ENCODE measurements at regions not wholly inside any gene's neighbourhood (a gene's known extent, or its start where the extent isn't known, plus 50 kb on each side); places are given as distances from the start of the nearest gene placed in this dataset.
A peak's percentile ranks its signal among the peaks of the same experiment; 100 is the strongest.

DNA sequence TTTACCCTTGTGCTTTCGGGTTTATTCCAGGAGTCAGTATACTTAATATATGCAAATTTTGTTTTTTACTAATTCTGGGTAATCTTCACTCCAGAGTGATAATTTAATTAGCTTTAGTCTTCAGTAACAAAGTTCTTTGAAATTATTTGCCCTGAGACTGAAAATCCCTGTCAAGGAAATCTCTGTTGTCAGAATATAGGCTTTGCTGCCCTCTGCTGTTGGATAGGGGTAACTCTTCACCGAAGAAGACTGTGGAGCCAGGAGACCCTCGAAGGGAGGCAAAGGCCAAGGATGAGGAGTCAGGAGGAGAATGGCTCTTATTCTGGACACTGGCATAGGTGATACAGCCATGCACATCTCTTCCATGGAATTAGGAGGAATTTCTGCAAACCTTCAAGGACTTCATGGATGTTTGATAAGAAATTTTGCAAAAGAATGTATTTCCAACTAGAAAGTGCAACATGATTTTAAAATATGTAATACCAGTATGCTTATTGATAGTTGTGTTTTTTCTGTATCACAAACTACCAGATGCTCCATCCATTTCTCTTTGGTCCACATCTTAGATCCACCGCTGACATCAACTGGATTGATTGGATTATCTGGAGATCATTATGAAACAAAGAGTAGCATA is 182.3 kb downstream of the RDH14 start:
- peak; percentile 8 to 43 for DNase-seq

DNA sequence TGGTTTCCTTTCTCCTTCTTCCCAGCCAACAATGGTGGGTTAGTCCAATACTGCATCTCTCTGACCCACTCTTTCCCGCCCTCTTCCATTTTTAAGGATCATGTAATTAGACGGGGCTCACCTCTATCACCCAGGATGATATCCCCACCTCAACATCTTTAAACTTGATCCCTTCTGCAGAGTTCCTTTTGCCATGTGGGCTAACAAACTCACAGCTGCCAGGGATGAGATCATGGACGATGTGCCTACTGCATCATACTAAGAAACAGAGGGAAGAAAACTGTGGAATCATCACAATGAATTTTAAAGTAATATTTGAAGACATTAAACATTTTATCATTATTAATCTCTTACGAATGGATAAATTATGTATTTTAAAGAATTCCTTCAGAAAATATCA is 183.5 kb downstream of the RDH14 start:
- no peak for DNase-seq

DNA sequence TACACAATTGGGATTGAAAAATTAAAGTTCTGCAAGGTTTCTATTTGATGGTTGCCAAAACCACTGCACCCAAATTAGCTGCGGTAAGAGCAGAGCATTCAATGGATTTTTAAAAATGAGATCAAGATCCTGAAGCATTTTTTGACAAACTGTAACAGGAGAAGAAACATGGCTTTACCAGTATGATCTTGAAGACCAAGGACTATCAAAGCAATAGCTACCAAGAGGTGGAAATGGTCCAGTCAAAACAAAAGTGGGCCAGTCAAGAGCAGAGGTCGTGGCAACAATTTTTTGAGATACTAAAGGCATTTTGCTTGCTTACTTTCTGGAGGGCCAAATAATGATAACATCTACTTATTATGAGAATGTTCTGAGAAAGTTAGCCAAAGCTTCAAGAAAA is 186.8 kb downstream of the RDH14 start:
- no peak for DNase-seq

DNA sequence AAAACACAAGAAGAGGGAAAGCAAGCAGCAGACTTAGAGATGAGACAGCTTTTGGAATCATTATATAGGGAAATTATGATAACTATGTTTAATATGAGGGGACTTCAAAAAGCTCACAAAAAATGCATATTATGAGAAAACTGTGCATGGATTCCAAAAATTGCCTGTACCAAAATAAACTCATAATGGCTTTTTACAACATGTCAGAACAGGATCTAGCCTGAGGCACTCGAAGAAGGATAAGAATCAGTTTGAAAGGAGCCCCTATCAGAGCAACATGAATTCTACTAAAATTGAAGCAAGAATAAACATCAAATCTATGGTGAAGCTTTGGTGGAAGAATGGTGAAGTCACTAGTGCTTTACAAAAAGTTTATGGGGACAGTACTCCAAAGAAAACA is 187.4 kb downstream of the RDH14 start:
- no peak for DNase-seq

DNA sequence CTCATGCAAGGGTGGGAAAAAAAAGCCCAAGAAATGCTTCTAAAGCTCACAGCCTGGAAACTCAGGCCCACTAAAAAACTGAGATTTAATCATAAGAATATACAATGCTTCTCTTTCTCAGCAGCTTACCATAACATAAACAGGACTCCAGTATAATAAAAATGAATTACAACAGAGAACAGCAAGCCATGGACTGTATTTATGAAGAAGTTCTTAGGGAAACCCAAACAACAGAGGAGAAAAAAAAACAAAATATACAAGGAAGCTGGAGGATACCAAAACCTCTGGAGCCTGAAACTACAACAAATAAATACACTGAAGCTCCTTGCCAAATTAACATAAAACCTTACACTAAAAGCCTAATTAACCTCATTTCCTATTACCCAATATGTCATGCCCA is 187.8 kb downstream of the RDH14 start:
- no peak for DNase-seq

DNA sequence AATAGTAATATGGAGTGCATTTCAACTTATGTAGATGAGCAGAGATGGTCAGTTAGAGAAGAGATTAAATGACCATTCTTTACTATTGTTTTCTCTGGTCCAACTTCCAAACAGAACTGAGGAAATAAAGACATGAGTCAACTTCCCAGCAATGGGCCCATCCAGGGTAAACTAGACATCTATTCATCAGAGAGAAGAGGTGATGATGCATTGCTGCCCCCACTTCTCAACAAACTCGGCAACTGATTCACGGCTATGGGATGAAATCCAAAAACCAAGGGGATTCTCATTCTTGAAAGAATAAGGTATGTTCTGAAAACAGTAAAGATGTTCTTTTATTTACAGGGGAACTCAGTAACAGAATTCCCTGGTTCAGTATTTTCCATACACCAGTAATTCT is 190.7 kb downstream of the RDH14 start:
- no peak for DNase-seq

DNA sequence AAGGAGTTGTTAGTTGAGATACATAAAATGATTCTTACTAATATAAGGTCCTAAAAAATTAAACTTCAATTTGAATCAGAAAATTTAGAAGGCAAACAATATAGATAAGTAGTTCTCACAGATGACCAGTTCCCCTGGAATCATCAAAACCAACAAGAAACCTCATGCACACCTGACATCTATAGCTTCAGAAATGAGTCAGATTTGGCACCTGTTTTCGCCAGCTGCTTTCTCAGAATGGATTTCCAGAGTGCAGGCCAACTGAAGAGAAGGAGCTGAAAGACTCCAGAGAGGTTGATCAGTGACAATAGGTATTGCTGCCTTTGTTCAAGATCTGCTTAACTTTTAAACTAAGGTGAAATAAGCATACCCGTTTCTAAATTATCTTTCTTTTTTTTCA is 192.4 kb downstream of the RDH14 start:
- no peak for DNase-seq

DNA sequence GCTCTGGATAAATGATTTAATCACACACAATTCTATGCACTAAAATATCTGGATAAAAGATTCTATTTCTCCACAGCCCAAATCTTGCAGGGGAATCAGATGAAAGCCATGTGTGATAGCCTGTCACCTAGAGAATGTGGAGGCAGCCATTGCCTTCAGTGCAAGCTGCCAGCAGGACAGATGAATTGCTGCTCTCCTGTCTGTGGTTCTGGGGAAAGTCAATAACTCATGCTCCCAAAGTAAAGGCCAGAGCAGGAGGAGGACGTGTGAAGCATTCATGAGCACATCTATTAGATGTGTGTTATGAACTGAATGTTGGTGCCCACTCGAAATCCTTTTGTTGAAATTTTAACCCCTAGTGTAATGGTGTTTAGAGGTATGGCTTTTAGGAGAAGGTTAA is 195.1 kb downstream of the RDH14 start:
- DNase-seq: no peak

DNA sequence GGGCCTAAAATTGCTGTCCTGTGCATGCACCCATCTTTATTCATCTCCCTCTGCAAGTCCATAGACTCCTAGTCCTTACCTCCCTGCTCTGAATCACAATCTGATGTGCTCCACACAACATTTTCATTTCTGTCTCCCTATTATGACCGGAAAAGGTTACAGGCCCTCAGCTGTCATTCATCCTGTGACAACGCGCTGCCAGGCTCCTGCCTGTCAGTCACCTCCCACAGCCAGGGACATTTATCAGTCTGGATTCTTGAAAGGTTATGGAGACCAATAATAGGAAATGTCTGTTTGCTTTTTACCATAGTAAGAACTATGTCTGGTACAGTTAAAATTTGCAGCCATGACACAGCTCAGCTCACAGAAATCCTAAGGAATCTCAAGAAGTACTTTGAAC is 197.1 kb downstream of the RDH14 start:
- no peak for DNase-seq

DNA sequence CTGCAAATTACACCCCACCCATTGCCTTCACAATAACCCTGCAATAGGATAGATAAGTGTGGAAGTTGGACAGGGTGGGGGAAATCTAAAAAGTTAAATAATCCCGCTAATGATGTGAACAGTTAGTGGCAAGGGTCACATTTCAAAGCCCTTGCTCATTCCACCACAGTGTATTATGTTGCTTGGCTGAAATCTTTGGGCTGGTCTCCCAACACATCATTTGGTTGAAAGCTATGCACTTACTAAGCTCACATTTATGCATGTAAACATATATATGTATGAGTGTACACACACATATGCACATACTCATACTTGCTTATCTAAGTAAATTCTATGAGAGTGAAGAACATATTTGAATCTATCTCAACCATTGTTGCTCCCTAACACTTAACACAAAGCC is 197.8 kb downstream of the RDH14 start:
- no peak for DNase-seq

DNA sequence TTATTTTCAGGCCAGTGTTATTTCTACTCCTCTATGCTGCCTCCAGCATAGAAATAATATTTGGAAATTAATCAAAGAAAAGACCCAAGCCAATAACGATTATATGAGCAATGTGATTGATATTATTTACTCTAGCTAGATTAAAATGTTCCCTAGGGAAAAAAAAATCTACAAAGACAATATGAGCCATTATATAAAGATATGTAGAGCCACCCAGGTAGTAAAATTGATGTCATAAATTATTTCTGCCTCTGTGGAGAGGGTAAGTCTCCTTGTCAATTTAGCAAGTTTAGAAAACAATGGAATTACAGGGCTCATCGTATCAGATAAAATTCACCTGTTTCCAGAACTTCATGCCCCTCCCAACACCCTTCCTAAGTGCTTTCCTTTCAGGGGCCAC is 202.9 kb downstream of the RDH14 start:
- DNase-seq: no peak

DNA sequence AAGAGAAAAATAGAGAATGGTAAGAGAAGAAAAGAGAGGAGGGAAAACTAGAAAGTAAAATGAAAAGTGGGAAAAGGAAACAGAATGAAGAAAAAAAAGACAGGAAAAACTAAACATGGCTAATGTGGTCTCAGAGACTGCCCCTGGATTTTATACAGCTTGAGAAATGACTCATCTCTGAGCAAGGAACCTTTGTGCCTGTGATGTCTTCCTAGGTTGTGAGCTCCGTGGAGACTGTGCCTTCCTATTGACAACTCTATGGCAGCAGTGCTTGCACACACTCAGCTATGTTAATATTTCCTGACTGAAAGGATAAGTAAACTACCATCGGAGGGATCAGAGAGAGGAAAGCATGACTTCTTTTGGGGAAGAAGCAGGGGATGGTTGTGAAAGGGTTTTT is 203.8 kb downstream of the RDH14 start:
- no peak for DNase-seq

DNA sequence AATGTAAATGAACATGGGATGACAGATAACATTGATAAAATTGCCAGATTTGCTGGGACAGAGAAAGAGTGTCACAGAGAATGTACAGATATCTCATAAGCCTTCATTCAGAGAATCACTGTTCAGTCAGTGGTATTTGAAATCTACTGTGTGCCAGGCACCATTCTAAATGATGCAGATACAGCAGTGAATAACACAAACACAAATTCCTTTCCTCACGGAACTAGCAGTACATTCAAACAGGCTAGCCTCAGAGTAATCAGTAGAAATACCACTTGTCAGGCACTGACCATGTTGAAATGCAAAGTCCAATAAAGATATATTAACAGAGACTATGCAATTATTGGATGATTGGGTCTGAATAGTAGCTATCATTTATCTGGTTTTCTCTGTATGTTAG is 211.0 kb downstream of the RDH14 start:
- DNase-seq: no peak

DNA sequence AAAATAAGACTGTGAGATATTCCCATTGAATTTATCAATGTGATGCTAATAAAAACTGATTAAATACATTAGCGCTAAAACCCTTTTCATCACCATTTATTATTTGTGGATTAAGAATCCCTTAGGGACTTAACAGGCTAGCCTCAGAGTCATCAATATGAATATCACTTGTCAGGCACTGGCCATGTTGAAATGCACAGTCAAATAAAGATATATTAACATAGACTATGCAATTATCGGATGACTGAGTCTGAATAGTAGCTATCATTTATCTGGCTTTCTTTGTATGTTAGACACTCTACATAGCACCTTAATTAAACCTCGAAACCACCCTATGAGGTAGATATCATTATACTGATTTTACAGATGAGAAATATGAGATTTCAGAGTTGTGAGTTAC is 213.6 kb downstream of the RDH14 start:
- no peak for DNase-seq

DNA sequence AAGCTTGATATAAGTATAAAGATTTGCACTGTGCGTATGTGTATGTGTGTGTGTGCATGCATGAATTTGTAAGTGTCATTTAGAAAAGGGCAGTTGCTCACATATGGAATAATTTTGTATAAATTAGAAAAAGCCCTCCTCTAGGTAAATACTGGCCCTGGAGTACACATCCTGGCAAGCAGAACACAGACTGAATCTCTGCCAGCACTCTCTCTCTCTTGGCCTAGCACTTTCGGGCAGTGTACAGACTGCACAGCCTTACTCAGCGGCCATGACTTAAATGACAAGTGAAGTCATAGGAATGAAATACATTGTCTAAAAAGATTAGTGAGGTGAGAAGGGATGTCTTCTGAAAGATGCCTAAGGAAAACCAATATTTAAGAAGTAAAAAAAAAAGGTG is 214.1 kb downstream of the RDH14 start:
- no peak for DNase-seq

DNA sequence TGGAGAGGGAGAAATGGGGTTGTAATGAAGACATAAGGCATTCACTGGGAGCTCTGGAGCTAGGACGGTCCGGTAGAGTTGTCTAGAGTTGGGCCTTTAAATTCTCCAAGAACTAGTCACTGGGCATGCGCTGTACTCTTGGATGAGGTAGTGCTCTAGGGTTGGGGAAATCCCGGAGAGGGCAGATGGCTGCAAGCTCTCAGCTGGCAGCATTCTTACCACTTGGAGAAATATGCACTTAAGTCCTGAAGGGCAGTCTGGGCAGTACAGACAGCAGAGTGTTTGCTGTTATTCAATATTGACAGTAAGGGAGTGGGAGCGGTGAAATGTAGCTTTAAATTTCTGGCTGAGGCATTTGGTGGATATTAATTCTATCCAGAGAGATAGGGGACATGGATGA is 214.6 kb downstream of the RDH14 start:
- DNase-seq: no peak

DNA sequence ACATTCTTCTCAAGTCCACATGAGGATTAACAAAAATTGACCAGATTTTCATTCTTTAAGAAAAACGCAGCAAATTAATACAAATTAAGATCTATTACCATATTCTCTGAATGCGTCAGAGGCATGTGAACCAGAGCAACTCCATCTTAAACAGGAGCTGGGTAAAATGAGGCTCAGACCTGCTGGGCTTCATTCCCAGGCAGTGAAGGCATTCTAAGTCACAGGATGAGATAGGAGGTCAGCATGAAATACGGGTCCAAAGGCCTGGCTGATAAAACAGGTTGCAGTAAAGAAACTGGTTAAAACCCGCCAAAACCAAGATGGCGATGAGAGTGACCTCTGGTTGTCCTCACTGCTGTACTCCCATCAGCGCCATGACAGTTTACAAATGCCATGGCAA is 217.6 kb downstream of the RDH14 start:
- DNase-seq: no peak

DNA sequence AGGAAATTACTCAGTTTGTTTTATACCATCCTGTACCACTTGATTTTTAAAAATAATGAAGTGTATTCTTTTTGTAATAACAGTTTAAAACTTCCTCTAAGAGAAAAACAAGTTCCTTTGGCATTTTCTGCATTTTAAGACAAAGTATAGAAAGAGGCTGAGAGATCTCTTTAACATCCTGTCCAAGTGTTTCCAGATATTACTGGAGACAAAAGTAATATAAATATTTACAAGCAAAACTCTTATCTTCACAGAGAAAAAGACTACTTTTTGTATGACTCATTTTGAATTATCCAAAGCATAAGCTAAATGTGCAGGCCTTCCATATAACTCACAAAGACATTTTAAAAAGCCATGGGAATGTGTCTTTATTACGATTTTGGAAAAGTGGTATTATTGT is 221.1 kb downstream of the RDH14 start:
- no peak for DNase-seq

DNA sequence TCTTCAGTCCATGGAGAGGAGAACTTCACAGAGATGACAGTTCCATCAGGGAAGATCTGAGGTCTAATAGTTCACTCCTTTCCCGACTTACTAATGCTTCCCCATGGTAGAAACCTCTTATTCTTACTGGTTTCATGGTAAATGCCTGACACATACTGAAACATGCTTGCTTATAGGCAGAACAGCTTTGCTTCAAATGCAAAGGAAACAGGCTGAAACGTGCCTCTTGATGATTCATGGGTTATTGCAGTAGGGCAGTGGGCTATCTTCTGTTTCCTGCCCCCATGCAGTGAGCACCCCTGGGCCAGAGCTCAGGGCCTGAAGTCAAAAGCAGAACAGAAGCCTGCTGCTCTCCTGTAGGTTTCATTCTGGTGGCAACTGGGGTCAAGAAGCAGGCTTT is 223.5 kb downstream of the RDH14 start:
- no peak for DNase-seq

DNA sequence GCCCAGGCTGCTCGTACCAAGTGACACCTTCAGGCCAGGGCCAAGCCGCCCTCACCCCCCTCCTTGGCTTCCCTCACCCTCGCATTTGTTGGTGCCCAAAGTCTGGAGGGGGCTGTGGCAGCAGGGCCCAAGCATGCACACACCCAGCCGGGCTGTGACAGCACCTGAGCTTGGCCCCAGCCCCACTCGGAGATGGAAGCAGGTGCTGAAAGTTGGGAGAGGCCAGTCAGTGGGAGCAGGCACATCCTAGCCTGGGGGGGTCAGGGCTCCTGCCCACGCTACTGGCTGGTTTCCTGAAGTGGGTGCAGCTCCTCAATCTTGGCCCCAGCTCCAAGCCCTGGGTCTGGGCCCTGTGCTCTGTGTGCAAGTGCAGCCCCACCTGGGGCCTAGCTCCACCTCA is 228.0 kb downstream of the RDH14 start:
- DNase-seq: no peak

DNA sequence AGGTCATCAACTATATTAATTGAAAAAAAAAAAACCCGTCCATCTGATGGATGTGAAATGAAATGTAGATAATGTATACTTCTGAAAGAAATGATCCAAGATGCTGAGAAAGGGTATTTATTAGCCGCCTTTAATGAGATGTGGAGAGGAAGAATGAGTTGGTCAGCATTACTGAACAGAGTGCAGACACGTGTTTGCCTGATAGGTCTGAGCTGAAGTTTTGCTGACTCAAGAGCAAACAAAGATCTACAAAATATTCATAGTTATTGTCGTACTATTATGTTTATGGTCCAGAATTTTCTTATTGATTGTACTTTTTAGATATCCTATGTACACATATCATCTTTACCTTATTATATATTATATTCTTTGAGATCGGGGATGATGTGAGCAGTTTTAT is 235.3 kb downstream of the RDH14 start:
- no peak for DNase-seq

DNA sequence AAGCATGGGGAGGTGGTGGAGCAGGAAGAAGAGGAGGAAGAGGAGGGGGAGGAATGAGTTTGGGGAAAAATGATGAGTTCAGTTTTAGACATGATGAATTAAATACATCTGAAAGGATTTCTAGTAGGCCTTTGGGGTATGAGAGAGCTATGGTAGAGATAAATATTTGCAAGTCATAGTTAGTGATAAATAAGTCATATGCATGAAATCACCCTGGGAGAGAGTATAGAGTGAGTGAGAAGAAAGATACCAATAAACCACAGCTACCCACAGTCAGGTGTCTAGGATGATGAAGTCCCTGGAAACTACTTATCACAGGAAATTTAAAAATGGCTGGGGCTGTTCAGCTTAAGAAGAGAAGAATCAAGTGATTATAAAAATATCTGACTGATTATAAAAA is 240.5 kb downstream of the RDH14 start:
- no peak for DNase-seq

DNA sequence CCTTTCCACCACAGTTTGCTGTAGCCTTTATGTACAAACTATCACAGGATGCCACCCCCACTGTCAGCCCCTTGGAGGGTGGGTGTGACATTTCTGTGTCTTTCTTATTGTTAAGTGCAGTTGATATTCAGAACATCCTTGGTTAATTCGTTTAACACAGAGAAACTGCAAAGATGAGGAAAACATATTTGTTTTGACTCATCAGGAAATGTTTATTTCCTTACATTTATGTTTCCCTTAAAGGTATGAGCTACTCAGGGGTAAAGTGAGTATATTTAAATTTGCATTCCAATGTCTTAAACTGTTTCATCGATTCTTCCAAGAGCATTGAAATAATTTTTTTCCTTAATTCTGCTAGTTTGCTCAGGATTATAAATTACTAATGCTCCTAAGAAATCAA is 243.4 kb downstream of the RDH14 start:
- no peak for DNase-seq

DNA sequence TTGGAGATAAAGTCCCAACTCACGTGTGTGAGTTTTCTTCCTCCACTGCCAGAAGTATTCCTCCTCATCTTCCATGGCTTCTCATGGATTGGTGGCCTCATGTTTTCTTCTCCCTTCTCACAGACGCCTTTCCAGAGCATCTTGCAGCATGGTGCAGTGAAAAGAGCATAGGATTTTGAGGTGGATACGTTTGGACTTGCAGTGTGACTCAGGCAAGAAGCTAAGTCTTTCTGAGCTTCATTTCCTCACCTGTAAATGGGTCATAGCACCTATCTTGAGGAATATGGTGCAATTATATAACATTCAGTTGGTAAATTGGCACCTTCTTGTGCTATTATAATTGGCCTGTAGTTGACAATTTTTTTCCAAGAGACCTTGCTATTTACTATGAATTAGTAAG is 247.6 kb downstream of the RDH14 start:
- no peak for DNase-seq

DNA sequence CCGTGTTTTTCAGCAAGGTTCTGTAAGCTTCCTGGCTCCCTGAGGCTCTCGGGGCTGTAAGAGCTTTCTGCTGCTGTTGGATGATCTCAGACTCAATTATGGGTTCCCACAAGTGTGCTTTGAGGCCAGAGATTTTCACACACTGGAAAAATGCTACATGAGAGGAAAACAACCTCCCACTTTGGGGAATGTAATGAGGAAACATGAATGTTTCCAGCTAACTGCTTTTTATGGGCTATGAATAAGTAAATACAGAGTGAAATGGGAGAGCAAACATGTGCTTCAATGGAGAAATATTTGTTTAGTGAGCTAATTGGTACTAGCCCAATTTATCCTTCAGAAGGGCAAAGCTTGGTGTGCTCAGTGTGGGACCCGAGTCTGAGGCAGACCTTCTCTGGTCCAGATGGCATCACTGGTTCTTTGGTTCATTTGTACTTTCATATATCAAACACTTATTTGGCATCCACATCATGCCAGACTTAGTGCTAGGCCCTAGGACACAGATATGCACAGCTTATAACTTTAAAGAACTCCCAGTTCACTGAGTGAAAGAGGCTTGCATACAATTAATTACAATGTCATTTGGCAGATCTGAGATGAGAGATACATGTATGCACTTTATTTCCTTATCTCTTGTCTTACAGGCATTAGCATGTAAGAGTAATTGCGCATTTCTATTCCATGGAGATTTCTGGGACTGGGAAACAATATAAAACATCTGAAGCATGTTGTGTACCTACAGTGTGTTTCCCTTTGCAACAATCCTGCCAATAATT is 248.8 kb downstream of the RDH14 start:
- DNase-seq: no peak

Measured in inflammatory macrophage treated with lipopolysaccharide for 1 hour (primary cell).